SK-N-SH (cell line): ENCODE measurements at regions not wholly inside any gene's neighbourhood (a gene's known extent, or its start where the extent isn't known, plus 50 kb on each side); places are given as distances from the start of the nearest gene placed in this dataset.

Experiments used
- CTCF ChIA-PET: fragments of 300-600, 350-600 bp; formaldehyde crosslinking; extraction: SDS; loops from one replicate; lab custom pipeline; 2021; lab: Yijun Ruan, JAX
- POLR2A ChIA-PET: fragments of 350-600 bp; sonication (Branson Sonifier 250); formaldehyde crosslinking; extraction: SDS; loops from one replicate; lab custom pipeline; 2020; ENCODE audit warnings: antibody characterized with exemption, inconsistent platforms; lab: Yijun Ruan, JAX
- DNase-seq: peaks from one replicate; pipeline ENCODE4 v3.0.0; 2012
- H2AFZ ChIP-seq: fragments of 200-600 bp; sonication (generic); 2 replicates; pipeline ENCODE4 v1.8.1; 2016; ENCODE audit warnings: antibody characterized with exemption, mild to moderate bottlenecking, low read depth
- H3F3A ChIP-seq: fragments of 200-600 bp; sonication (generic); replicated peaks from 2 replicates; pipeline ENCODE3; 2016; ENCODE audit warnings: antibody characterized with exemption, mild to moderate bottlenecking; ENCODE audit not compliant: insufficient read depth
- H3K27ac ChIP-seq, 2 experiments: fragments of 200-500 bp in 1 of 2; fragments of 200-600 bp in 1 of 2; sonication (Bioruptor generic) in 1 of 2; sonication (generic), shearing (Covaris generic) in 1 of 2; 2 replicates each; pipeline versions ENCODE4 v1.5.1 to v1.6.1; 2014 to 2016; ENCODE audit warnings: low read depth in 2 of 2, inconsistent platforms in 1 of 2, low read length in 1 of 2, mild to moderate bottlenecking in 1 of 2, mixed read lengths in 1 of 2
- H3K27me3 ChIP-seq: fragments of 200-600 bp; sonication (generic), shearing (Covaris generic); 2 replicates; pipeline ENCODE4 v1.6.1; 2016; ENCODE audit warnings: mixed run types; ENCODE audit not compliant: insufficient read depth
- H3K36me3 ChIP-seq, 2 experiments: fragments of 200-500 bp in 1 of 2; fragments of 200-600 bp in 1 of 2; sonication (Bioruptor generic) in 1 of 2; sonication (generic) in 1 of 2; replicated peaks in 1 of 2; 2 replicates each; pipeline versions ENCODE3 to v1.5.1; 2014 to 2016; ENCODE audit warnings: low read length in 1 of 2, mild to moderate bottlenecking in 1 of 2; ENCODE audit not compliant: insufficient read depth in 2 of 2, control insufficient read depth in 1 of 2
- H3K4me1 ChIP-seq, 2 experiments: fragments of 200-500 bp in 1 of 2; fragments of 200-600 bp in 1 of 2; sonication (Bioruptor generic) in 1 of 2; sonication (generic), shearing (Covaris generic) in 1 of 2; 2 replicates each; pipeline versions ENCODE4 v1.5.1 to v1.6.1; 2014 to 2016; ENCODE audit warnings: low read depth in 1 of 2, low read length in 1 of 2, mixed run types in 1 of 2; ENCODE audit not compliant: insufficient read depth in 2 of 2, control insufficient read depth in 1 of 2
- H3K4me2 ChIP-seq: fragments of 200-600 bp; sonication (generic), shearing (Covaris generic); 2 replicates; pipeline ENCODE4 v1.6.1; 2017; ENCODE audit warnings: mixed run types
- H3K4me3 ChIP-seq, 2 experiments: fragments of 200-500 bp in 1 of 2; fragments of 200-600 bp in 1 of 2; sonication (Bioruptor generic) in 1 of 2; sonication (generic), shearing (Covaris generic) in 1 of 2; 2 replicates each; pipeline versions ENCODE4 v1.5.1 to v1.8.1; 2014 to 2016; ENCODE audit warnings: low read depth in 2 of 2, inconsistent platforms in 1 of 2, low read length in 1 of 2, mild to moderate bottlenecking in 1 of 2, mixed read lengths in 1 of 2, moderate library complexity in 1 of 2
- H3K79me2 ChIP-seq: fragments of 200-600 bp; sonication (generic); 2 replicates; pipeline ENCODE4 v1.8.1; 2017; ENCODE audit warnings: mild to moderate bottlenecking; ENCODE audit not compliant: insufficient read depth
- H3K9ac ChIP-seq: fragments of 200-600 bp; sonication (generic); 2 replicates; pipeline ENCODE4 v1.6.1; 2017; ENCODE audit warnings: mixed run types
- H3K9me2 ChIP-seq: fragments of 200-600 bp; sonication (generic); 2 replicates; pipeline ENCODE4 v1.6.1; 2017; ENCODE audit warnings: mixed run types
- H3K9me3 ChIP-seq: fragments of 200-600 bp; sonication (generic); 2 replicates; pipeline ENCODE4 v1.6.1; 2017; ENCODE audit warnings: mixed run types, mild to moderate bottlenecking, moderate library complexity
- H4K20me1 ChIP-seq: fragments of 200-600 bp; sonication (generic); 2 replicates; pipeline ENCODE4 v1.6.1; 2017; ENCODE audit warnings: mild to moderate bottlenecking, mixed run types; ENCODE audit not compliant: insufficient read depth
- ELF1 ChIP-seq: IDR thresholded peaks from 2 replicates; pipeline ENCODE4 v1.4.0; 2012
- EZH2phosphoT487 ChIP-seq: fragments of 200-600 bp; sonication (generic); IDR thresholded peaks from 2 replicates; pipeline ENCODE4 v1.6.1; 2017; ENCODE audit warnings: low read depth, mixed run types, mild to moderate bottlenecking, antibody characterized with exemption, moderate library complexity, borderline replicate concordance
- FOSL2 ChIP-seq: IDR thresholded peaks from 2 replicates; pipeline ENCODE4 v1.4.0; 2012; ENCODE audit warnings: low read depth, mild to moderate bottlenecking, moderate library complexity, borderline replicate concordance
- FOXJ3 ChIP-seq: sonication (generic); formaldehyde crosslinking; IDR thresholded peaks from 2 replicates; pipeline ENCODE4 v1.5.1; 2020; ENCODE audit warnings: mild to moderate bottlenecking, missing genetic modification reagents
- FOXM1 ChIP-seq: IDR thresholded peaks from 2 replicates; pipeline ENCODE4 v1.4.0; 2012; ENCODE audit warnings: low read depth, mild to moderate bottlenecking
- MAX ChIP-seq: IDR thresholded peaks from 2 replicates; pipeline ENCODE4 v1.4.0; 2012; ENCODE audit warnings: low read depth
- MEF2A ChIP-seq: IDR thresholded peaks from 2 replicates; pipeline ENCODE4 v1.4.0; 2012; ENCODE audit warnings: low read depth, borderline replicate concordance
- MXI1 ChIP-seq: IDR thresholded peaks from 2 replicates; pipeline ENCODE4 v1.6.1; 2012; ENCODE audit warnings: mild to moderate bottlenecking, low read depth, low read length, improper control_type of control experiment
- POLR2AphosphoS5 ChIP-seq: IDR thresholded peaks from 2 replicates; pipeline ENCODE4 v1.6.1; 2012; ENCODE audit warnings: low read depth, low read length
- RCOR1 ChIP-seq: fragments of 150-350 bp; IDR thresholded peaks from 2 replicates; pipeline ENCODE4 v1.6.1; 2017; ENCODE audit warnings: antibody characterized with exemption, low read length
- REST ChIP-seq: IDR thresholded peaks from 2 replicates; pipeline ENCODE4 v1.6.1; 2012; ENCODE audit warnings: mild to moderate bottlenecking, low read depth, low read length, moderate library complexity
- RFX5 ChIP-seq: IDR thresholded peaks from 2 replicates; pipeline ENCODE4 v1.6.1; 2012; ENCODE audit warnings: mild to moderate bottlenecking, improper control_type of control experiment, low read length
- RXRA ChIP-seq: IDR thresholded peaks from 2 replicates; pipeline ENCODE4 v1.4.0; 2012; ENCODE audit warnings: low read depth, mild to moderate bottlenecking, borderline replicate concordance
- SMC3 ChIP-seq: IDR thresholded peaks from 2 replicates; pipeline ENCODE4 v1.6.1; 2012; ENCODE audit warnings: low read depth, low read length, improper control_type of control experiment
- TEAD4 ChIP-seq: IDR thresholded peaks from 2 replicates; pipeline ENCODE4 v1.4.0; 2012; ENCODE audit warnings: mild to moderate bottlenecking, borderline replicate concordance; ENCODE audit not compliant: insufficient read depth
- USF2 ChIP-seq: fragments of 150-350 bp; IDR thresholded peaks from 2 replicates; pipeline ENCODE4 v1.6.1; 2017; ENCODE audit warnings: antibody characterized with exemption, low read length, low read depth, borderline replicate concordance
- WGBS: methylation state at CpG from one replicate; pipeline ENCODE4 v1.1.6; 2017; ENCODE audit warnings: low lambda C conversion rate; 5-methylcytosine and 5-hydroxymethylcytosine counted together
- TF ChIP-seq, protein P1 (sequence below): fragments of 150-350 bp; IDR thresholded peaks from 2 replicates; pipeline ENCODE4 v1.6.1; 2016; ENCODE audit warnings: mild to moderate bottlenecking, low read depth, low read length
- TF ChIP-seq, protein P2 (sequence below): fragments of 200-600 bp; sonication (generic); IDR thresholded peaks from 2 replicates; pipeline ENCODE4 v1.6.1; 2017; ENCODE audit warnings: antibody characterized with exemption, mild to moderate bottlenecking, moderate library complexity
- TF ChIP-seq, protein P3 (sequence below): IDR thresholded peaks from 2 replicates; pipeline ENCODE4; 2012
- TF ChIP-seq, protein P4 (sequence below): IDR thresholded peaks from 2 replicates; pipeline ENCODE4 v1.4.0; 2012; ENCODE audit warnings: low read depth, borderline replicate concordance

GRCh38 chr16:62424206-62424605 is 388.0 kb upstream of the CDH8 start:
- Histone ChIP-seq H3K4me1 (no peaks in the 10 kb centered on the region), H3K9me2 (no peaks in the 10 kb centered on the region), H3K79me2 (no peaks in the 10 kb centered on the region), H2AFZ (no peak overlapping the region), H3K27ac (no peak overlapping the region), H3K9ac (no peak overlapping the region), H3K4me3 (no peak overlapping the region), H3K9me3 (no peaks in the 10 kb centered on the region), H3K4me2 (no peak overlapping the region), H4K20me1 (no peaks in the 10 kb centered on the region), H3K36me3 (no peaks in the 10 kb centered on the region), H3K27me3 (no peaks in the 10 kb centered on the region), H3F3A (no peaks in the 10 kb centered on the region)
- ChIA-PET POLR2A (no interaction called here), CTCF (interaction anchor here (0.7 kb wide), 1 partner anchor 1262 kb away, joined by 3 read pairs; no protein-coding TSS in a partner anchor)
- TF ChIP-seq, protein P1, sequence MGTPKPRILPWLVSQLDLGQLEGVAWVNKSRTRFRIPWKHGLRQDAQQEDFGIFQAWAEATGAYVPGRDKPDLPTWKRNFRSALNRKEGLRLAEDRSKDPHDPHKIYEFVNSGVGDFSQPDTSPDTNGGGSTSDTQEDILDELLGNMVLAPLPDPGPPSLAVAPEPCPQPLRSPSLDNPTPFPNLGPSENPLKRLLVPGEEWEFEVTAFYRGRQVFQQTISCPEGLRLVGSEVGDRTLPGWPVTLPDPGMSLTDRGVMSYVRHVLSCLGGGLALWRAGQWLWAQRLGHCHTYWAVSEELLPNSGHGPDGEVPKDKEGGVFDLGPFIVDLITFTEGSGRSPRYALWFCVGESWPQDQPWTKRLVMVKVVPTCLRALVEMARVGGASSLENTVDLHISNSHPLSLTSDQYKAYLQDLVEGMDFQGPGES = no peak
- no peak for TF ChIP-seq ELF1
- no peak for TF ChIP-seq EZH2phosphoT487
- no peak for TF ChIP-seq MXI1
- TF ChIP-seq FOXM1 = no peak
- no peak for TF ChIP-seq MAX
- no peak for TF ChIP-seq FOSL2
- TF ChIP-seq, protein P2, sequence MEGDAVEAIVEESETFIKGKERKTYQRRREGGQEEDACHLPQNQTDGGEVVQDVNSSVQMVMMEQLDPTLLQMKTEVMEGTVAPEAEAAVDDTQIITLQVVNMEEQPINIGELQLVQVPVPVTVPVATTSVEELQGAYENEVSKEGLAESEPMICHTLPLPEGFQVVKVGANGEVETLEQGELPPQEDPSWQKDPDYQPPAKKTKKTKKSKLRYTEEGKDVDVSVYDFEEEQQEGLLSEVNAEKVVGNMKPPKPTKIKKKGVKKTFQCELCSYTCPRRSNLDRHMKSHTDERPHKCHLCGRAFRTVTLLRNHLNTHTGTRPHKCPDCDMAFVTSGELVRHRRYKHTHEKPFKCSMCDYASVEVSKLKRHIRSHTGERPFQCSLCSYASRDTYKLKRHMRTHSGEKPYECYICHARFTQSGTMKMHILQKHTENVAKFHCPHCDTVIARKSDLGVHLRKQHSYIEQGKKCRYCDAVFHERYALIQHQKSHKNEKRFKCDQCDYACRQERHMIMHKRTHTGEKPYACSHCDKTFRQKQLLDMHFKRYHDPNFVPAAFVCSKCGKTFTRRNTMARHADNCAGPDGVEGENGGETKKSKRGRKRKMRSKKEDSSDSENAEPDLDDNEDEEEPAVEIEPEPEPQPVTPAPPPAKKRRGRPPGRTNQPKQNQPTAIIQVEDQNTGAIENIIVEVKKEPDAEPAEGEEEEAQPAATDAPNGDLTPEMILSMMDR = no peak
- no peak for TF ChIP-seq RFX5
- TF ChIP-seq, protein P3, sequence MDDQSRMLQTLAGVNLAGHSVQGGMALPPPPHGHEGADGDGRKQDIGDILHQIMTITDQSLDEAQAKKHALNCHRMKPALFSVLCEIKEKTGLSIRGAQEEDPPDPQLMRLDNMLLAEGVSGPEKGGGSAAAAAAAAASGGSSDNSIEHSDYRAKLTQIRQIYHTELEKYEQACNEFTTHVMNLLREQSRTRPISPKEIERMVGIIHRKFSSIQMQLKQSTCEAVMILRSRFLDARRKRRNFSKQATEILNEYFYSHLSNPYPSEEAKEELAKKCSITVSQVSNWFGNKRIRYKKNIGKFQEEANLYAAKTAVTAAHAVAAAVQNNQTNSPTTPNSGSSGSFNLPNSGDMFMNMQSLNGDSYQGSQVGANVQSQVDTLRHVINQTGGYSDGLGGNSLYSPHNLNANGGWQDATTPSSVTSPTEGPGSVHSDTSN = no peak
- no peak for TF ChIP-seq FOXJ3 (CRISPR knock-in tag)
- TF ChIP-seq TEAD4 = no peak
- no peak for TF ChIP-seq RXRA
- TF ChIP-seq RCOR1 = no peak
- no peak for TF ChIP-seq REST
- TF ChIP-seq MEF2A = no peak
- no peak for TF ChIP-seq SMC3
- TF ChIP-seq, protein P4, sequence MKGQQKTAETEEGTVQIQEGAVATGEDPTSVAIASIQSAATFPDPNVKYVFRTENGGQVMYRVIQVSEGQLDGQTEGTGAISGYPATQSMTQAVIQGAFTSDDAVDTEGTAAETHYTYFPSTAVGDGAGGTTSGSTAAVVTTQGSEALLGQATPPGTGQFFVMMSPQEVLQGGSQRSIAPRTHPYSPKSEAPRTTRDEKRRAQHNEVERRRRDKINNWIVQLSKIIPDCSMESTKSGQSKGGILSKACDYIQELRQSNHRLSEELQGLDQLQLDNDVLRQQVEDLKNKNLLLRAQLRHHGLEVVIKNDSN = no peak
- no peak for TF ChIP-seq USF2
- no peak for TF ChIP-seq POLR2AphosphoS5
- 48% methylated on average over 4 of the region's 4 CpGs for WGBS
- DNase-seq = no peak
